ENCODE measurements at regions not wholly inside any gene's neighbourhood (a gene's known extent, or its start where the extent isn't known, plus 50 kb on each side); places are given as distances from the start of the nearest gene placed in this dataset.

GRCh38 chr4:30939684-30940083 is 219.5 kb downstream of the PCDH7 start:
- DNase-seq (ENCODE audit: low read depth): no peak

DNA sequence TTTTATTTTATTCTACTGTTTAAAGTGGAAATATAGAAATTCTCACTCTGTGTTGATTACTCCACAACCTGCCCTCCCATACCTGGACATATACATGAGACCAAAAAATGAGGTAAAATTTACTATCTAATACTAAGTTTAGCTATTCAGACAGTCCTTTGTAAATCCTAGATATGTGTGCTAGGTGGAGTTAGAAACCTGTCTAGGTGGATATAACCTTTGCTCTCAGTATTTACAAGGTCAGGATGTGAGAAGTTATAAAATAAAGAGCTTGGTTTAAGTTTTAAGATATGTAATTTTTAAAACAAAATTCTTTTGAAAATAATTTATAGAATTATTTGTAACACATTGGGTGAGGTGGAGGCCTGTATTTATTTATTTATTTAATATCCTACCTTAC is 221.5 kb downstream of the PCDH7 start:
- DNase-seq (ENCODE audit: low read depth): no peak

GRCh38 chr4:30943356-30943755 is 223.2 kb downstream of the PCDH7 start:
- no peak for DNase-seq (ENCODE audit: low read depth)

DNA sequence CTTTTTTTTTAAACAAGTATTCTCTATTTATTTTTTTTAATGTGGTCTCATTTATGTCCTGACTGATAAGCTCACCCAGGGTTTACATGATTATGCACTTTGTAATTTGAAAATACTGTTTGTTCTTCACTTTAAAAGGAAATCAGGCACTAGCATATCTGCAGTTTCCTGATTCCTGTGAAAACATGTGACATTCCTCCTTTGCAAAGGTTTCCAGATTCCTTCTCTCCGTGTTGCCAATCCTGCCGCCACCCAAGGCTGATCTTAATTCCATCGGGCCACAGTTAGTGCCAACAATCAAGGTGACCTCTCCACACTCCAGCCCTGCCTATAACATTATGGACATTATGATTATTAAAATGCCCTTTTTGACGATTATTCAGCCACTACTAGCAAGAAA is 225.4 kb downstream of the PCDH7 start:
- DNase-seq (ENCODE audit: low read depth): no peak

- no peak for DNase-seq (ENCODE audit: low read depth)
Observed at GRCh38 chr4:30946288-30946687, 226.1 kb downstream of the PCDH7 start.

DNA sequence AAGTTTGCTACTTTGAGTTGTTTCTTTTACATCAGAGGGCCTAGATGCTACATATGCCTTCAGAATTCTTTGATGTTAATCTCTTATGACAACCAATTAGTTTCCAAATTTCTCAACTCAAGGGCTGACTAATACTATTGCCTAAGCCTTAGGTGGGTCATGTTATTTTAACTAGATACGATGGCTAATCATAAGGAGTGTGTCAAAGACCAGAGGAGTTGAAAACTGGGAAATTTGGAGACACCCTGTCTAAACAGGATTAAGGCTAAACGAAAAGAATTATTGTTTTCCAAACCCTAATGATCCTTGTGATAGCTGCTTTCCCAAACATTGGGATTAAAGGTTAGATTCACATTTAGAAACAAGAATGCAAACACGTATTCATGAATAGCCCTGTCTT is 228.5 kb downstream of the PCDH7 start:
- peak; percentile 8 for DNase-seq (ENCODE audit: low read depth)

GRCh38 chr4:30950737-30951136 is 230.6 kb downstream of the PCDH7 start:
- DNase-seq (ENCODE audit: low read depth): peak; percentile 6

- no peak for DNase-seq (ENCODE audit: low read depth)
Observed at GRCh38 chr4:30952526-30953219, 232.5 kb downstream of the PCDH7 start.

- no peak for DNase-seq (ENCODE audit: low read depth)
Observed at GRCh38 chr4:30953799-30954198, 233.6 kb downstream of the PCDH7 start.

- DNase-seq (ENCODE audit: low read depth): no peak
Observed at GRCh38 chr4:30956916-30957315, 236.7 kb downstream of the PCDH7 start.

- DNase-seq (ENCODE audit: low read depth): no peak
Observed at GRCh38 chr4:30957706-30958105, 237.5 kb downstream of the PCDH7 start.

GRCh38 chr4:30959781-30960485 is 239.8 kb downstream of the PCDH7 start:
- no peak for DNase-seq (ENCODE audit: low read depth)

DNA sequence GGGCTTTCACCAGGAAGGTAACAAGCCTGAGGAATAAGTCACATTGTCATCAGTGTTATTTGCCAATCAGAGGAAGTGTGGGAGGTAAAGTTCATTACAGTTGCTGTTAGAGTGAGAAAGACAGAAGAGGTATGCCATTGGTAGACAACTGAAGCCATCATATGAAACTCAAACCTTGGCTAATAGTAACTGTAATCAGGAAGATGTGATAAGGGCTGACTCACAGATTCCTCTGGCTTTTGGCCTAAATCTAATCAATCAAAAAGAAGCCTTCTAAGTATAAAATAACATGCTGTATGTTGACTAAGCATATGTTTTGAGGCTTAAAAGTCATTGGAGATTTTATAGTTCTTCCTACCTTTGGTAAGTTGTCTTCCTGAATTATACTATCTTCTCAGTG is 242.8 kb downstream of the PCDH7 start:
- DNase-seq (ENCODE audit: low read depth): no peak

GRCh38 chr4:30968926-30969325 is 248.8 kb downstream of the PCDH7 start:
- no peak for DNase-seq (ENCODE audit: low read depth)

GRCh38 chr4:30972542-30972941 is 252.4 kb downstream of the PCDH7 start:
- DNase-seq (ENCODE audit: low read depth): no peak

GRCh38 chr4:30973993-30974392 is 253.8 kb downstream of the PCDH7 start:
- DNase-seq (ENCODE audit: low read depth): no peak

- DNase-seq (ENCODE audit: low read depth): no peak
Observed at GRCh38 chr4:30979402-30979801, 259.2 kb downstream of the PCDH7 start.

DNA sequence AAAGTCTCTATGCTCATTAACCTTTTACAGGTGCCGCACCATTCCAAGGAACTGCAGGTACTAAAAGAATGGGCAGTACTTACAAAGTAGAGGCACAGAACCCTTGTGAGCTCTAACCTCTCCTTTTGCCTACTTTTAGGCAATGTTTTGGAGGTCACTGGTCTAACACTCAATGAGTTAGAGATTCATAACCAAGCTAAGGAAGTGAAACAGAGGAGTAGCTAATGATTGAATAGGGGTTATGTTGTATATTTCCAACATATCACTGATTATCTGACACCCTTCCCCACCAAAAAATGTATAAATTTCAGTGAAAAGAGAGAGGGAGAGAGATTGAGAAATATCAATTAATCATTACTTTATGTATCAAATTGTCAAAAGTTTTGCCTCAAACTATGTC is 269.3 kb downstream of the PCDH7 start:
- no peak for DNase-seq (ENCODE audit: low read depth)

DNA sequence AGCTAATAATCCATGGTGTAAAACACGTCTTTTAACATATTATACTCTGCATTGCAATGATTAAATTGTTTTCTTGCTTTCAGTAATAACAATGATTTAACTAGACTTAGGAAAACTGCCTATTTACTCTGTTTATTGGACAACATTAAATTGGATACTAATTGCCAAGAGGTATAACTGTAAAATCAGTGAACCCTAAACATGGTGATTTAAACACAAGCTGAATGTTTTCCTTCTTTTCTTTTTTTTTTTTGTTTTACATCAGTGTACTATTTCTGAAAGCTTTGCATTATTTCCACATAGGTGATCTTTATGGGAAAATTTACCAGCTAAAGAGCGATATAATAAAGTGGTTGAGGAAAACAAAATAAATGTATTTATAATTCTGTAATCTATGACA is 276.7 kb downstream of the PCDH7 start:
- DNase-seq (ENCODE audit: low read depth): no peak

DNA sequence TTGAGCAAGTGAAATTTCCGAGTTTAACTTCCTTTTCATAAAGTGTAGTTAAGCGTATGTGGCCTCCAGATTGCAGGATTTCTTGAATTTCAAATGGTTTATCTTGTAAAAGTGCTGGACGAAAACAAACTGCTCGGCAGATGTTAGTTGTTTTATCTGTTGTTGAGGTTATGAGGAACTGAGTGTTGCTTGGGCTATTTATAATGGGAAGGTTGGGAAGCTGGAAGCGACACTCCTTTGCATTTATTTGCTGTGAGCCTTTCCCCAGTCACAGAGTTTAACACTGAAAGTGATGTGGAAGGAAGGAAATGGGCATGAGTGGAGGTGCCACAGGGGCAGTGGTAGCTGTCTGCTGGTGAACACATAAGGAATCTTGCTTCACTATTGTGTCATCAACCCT is 284.9 kb downstream of the PCDH7 start:
- no peak for DNase-seq (ENCODE audit: low read depth)

DNA sequence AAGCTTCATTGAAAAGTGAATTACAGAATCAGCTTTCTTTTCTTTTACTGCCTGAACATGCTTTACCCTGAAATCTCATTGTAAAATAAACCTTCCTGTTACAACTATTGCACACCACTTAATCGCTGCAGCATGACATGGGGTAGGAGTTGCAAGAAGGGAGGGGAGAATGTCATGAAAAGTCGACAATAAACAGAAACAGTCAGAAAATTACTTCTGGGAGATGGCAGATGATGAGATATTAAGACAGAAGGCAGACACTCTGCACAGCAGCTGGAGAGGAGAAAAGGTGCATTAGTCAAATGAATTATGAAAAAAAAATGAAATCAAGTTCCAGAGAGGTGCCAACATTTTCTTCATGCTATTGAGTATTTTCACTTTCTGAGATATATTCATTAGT is 287.7 kb downstream of the PCDH7 start:
- no peak for DNase-seq (ENCODE audit: low read depth)

DNA sequence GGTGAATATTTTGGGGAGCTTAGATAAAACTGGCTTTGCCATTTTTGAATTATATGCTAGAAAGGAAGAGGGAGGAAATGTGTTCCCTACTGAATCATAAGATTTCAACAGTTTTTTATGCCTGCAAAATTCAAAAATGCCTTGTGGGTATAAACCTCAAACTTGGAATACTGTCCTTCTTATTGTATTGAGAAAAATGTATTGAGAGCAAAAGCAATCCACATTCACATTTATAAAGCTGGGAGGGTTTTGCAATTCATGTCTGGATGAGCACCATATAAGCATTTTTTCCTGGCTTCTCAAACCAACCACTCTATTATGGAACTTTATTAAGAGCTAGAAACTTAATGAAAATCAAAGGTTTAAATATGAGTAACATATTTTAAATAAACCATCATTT is 289.8 kb downstream of the PCDH7 start:
- no peak for DNase-seq (ENCODE audit: low read depth)

GRCh38 chr4:31015123-31015522 is 295.0 kb downstream of the PCDH7 start:
- DNase-seq (ENCODE audit: low read depth): no peak

Data from EH (cell line).